SK-N-SH (cell line): ENCODE measurements at regions not wholly inside any gene's neighbourhood (a gene's known extent, or its start where the extent isn't known, plus 50 kb on each side); places are given as distances from the start of the nearest gene placed in this dataset.

Source experiments
- CTCF ChIA-PET: fragments of 300-600, 350-600 bp; formaldehyde crosslinking; extraction: SDS; loops from one replicate; lab custom pipeline; 2021; lab: Yijun Ruan, JAX
- POLR2A ChIA-PET: fragments of 350-600 bp; sonication (Branson Sonifier 250); formaldehyde crosslinking; extraction: SDS; loops from one replicate; lab custom pipeline; 2020; ENCODE audit warnings: antibody characterized with exemption, inconsistent platforms; lab: Yijun Ruan, JAX
- DNase-seq: peaks from one replicate; pipeline ENCODE4 v3.0.0; 2012
- H2AFZ ChIP-seq: fragments of 200-600 bp; sonication (generic); 2 replicates; pipeline ENCODE4 v1.8.1; 2016; ENCODE audit warnings: antibody characterized with exemption, mild to moderate bottlenecking, low read depth
- H3F3A ChIP-seq: fragments of 200-600 bp; sonication (generic); replicated peaks from 2 replicates; pipeline ENCODE3; 2016; ENCODE audit warnings: antibody characterized with exemption, mild to moderate bottlenecking; ENCODE audit not compliant: insufficient read depth
- H3K27ac ChIP-seq, 2 experiments: fragments of 200-500 bp in 1 of 2; fragments of 200-600 bp in 1 of 2; sonication (Bioruptor generic) in 1 of 2; sonication (generic), shearing (Covaris generic) in 1 of 2; 2 replicates each; pipeline versions ENCODE4 v1.5.1 to v1.6.1; 2014 to 2016; ENCODE audit warnings: low read depth in 2 of 2, inconsistent platforms in 1 of 2, low read length in 1 of 2, mild to moderate bottlenecking in 1 of 2, mixed read lengths in 1 of 2
- H3K27me3 ChIP-seq: fragments of 200-600 bp; sonication (generic), shearing (Covaris generic); 2 replicates; pipeline ENCODE4 v1.6.1; 2016; ENCODE audit warnings: mixed run types; ENCODE audit not compliant: insufficient read depth
- H3K36me3 ChIP-seq, 2 experiments: fragments of 200-500 bp in 1 of 2; fragments of 200-600 bp in 1 of 2; sonication (Bioruptor generic) in 1 of 2; sonication (generic) in 1 of 2; replicated peaks in 1 of 2; 2 replicates each; pipeline versions ENCODE3 to v1.5.1; 2014 to 2016; ENCODE audit warnings: low read length in 1 of 2, mild to moderate bottlenecking in 1 of 2; ENCODE audit not compliant: insufficient read depth in 2 of 2, control insufficient read depth in 1 of 2
- H3K4me1 ChIP-seq, 2 experiments: fragments of 200-500 bp in 1 of 2; fragments of 200-600 bp in 1 of 2; sonication (Bioruptor generic) in 1 of 2; sonication (generic), shearing (Covaris generic) in 1 of 2; 2 replicates each; pipeline versions ENCODE4 v1.5.1 to v1.6.1; 2014 to 2016; ENCODE audit warnings: low read depth in 1 of 2, low read length in 1 of 2, mixed run types in 1 of 2; ENCODE audit not compliant: insufficient read depth in 2 of 2, control insufficient read depth in 1 of 2
- H3K4me2 ChIP-seq: fragments of 200-600 bp; sonication (generic), shearing (Covaris generic); 2 replicates; pipeline ENCODE4 v1.6.1; 2017; ENCODE audit warnings: mixed run types
- H3K4me3 ChIP-seq, 2 experiments: fragments of 200-500 bp in 1 of 2; fragments of 200-600 bp in 1 of 2; sonication (Bioruptor generic) in 1 of 2; sonication (generic), shearing (Covaris generic) in 1 of 2; 2 replicates each; pipeline versions ENCODE4 v1.5.1 to v1.8.1; 2014 to 2016; ENCODE audit warnings: low read depth in 2 of 2, inconsistent platforms in 1 of 2, low read length in 1 of 2, mild to moderate bottlenecking in 1 of 2, mixed read lengths in 1 of 2, moderate library complexity in 1 of 2
- H3K79me2 ChIP-seq: fragments of 200-600 bp; sonication (generic); 2 replicates; pipeline ENCODE4 v1.8.1; 2017; ENCODE audit warnings: mild to moderate bottlenecking; ENCODE audit not compliant: insufficient read depth
- H3K9ac ChIP-seq: fragments of 200-600 bp; sonication (generic); 2 replicates; pipeline ENCODE4 v1.6.1; 2017; ENCODE audit warnings: mixed run types
- H3K9me2 ChIP-seq: fragments of 200-600 bp; sonication (generic); 2 replicates; pipeline ENCODE4 v1.6.1; 2017; ENCODE audit warnings: mixed run types
- H3K9me3 ChIP-seq: fragments of 200-600 bp; sonication (generic); 2 replicates; pipeline ENCODE4 v1.6.1; 2017; ENCODE audit warnings: mixed run types, mild to moderate bottlenecking, moderate library complexity
- H4K20me1 ChIP-seq: fragments of 200-600 bp; sonication (generic); 2 replicates; pipeline ENCODE4 v1.6.1; 2017; ENCODE audit warnings: mild to moderate bottlenecking, mixed run types; ENCODE audit not compliant: insufficient read depth
- CHD2 ChIP-seq: fragments of 150-350 bp; IDR thresholded peaks from 2 replicates; pipeline ENCODE4 v1.6.1; 2018; ENCODE audit warnings: low read length; ENCODE audit not compliant: partially characterized antibody
- ELF1 ChIP-seq: IDR thresholded peaks from 2 replicates; pipeline ENCODE4 v1.4.0; 2012
- EP300 ChIP-seq, 2 experiments: IDR thresholded peaks; 2 replicates each; pipeline versions ENCODE4 v1.4.0 to v1.6.1; 2012; ENCODE audit warnings: borderline replicate concordance in 1 of 2, low read depth in 1 of 2, low read length in 1 of 2
- FOSL2 ChIP-seq: IDR thresholded peaks from 2 replicates; pipeline ENCODE4 v1.4.0; 2012; ENCODE audit warnings: low read depth, mild to moderate bottlenecking, moderate library complexity, borderline replicate concordance
- JUND ChIP-seq: IDR thresholded peaks from 2 replicates; pipeline ENCODE4 v1.4.0; 2012
- MEF2A ChIP-seq: IDR thresholded peaks from 2 replicates; pipeline ENCODE4 v1.4.0; 2012; ENCODE audit warnings: low read depth, borderline replicate concordance
- MXI1 ChIP-seq: IDR thresholded peaks from 2 replicates; pipeline ENCODE4 v1.6.1; 2012; ENCODE audit warnings: mild to moderate bottlenecking, low read depth, low read length, improper control_type of control experiment
- NFIC ChIP-seq: IDR thresholded peaks from 2 replicates; pipeline ENCODE4 v1.4.0; 2012; ENCODE audit warnings: borderline replicate concordance
- NRF1 ChIP-seq: IDR thresholded peaks from 2 replicates; pipeline ENCODE4 v1.6.1; 2012; ENCODE audit warnings: low read depth, mild to moderate bottlenecking, low read length
- POLR2AphosphoS5 ChIP-seq: IDR thresholded peaks from 2 replicates; pipeline ENCODE4 v1.6.1; 2012; ENCODE audit warnings: low read depth, low read length
- RAD21 ChIP-seq: IDR thresholded peaks from 2 replicates; pipeline ENCODE4 v1.6.1; 2012; ENCODE audit warnings: mild to moderate bottlenecking, low read length
- RCOR1 ChIP-seq: fragments of 150-350 bp; IDR thresholded peaks from 2 replicates; pipeline ENCODE4 v1.6.1; 2017; ENCODE audit warnings: antibody characterized with exemption, low read length
- RFX5 ChIP-seq: IDR thresholded peaks from 2 replicates; pipeline ENCODE4 v1.6.1; 2012; ENCODE audit warnings: mild to moderate bottlenecking, improper control_type of control experiment, low read length
- RXRA ChIP-seq: IDR thresholded peaks from 2 replicates; pipeline ENCODE4 v1.4.0; 2012; ENCODE audit warnings: low read depth, mild to moderate bottlenecking, borderline replicate concordance
- TAF1 ChIP-seq: IDR thresholded peaks from 2 replicates; pipeline ENCODE4 v1.6.1; 2012; ENCODE audit warnings: low read depth, mild to moderate bottlenecking, low read length, moderate library complexity, borderline replicate concordance
- TCF12 ChIP-seq: IDR thresholded peaks from 2 replicates; pipeline ENCODE4 v1.4.0; 2012
- YY1 ChIP-seq: IDR thresholded peaks from 2 replicates; pipeline ENCODE4 v1.4.0; 2012; ENCODE audit warnings: low read depth, mild to moderate bottlenecking
- WGBS: methylation state at CpG from one replicate; pipeline ENCODE4 v1.1.6; 2017; ENCODE audit warnings: low lambda C conversion rate; 5-methylcytosine and 5-hydroxymethylcytosine counted together
- TF ChIP-seq, protein P1 (sequence below): IDR thresholded peaks from 2 replicates; pipeline ENCODE4 v1.4.0; 2012; ENCODE audit warnings: low read depth, borderline replicate concordance
- TF ChIP-seq, protein P2 (sequence below): fragments of 200-600 bp; sonication (generic); IDR thresholded peaks from 2 replicates; pipeline ENCODE4 v1.6.1; 2017; ENCODE audit warnings: antibody characterized with exemption, mild to moderate bottlenecking, moderate library complexity
- TF ChIP-seq, protein P3 (sequence below): IDR thresholded peaks from 2 replicates; pipeline ENCODE4 v1.4.0; 2012; ENCODE audit warnings: low read depth

DNA sequence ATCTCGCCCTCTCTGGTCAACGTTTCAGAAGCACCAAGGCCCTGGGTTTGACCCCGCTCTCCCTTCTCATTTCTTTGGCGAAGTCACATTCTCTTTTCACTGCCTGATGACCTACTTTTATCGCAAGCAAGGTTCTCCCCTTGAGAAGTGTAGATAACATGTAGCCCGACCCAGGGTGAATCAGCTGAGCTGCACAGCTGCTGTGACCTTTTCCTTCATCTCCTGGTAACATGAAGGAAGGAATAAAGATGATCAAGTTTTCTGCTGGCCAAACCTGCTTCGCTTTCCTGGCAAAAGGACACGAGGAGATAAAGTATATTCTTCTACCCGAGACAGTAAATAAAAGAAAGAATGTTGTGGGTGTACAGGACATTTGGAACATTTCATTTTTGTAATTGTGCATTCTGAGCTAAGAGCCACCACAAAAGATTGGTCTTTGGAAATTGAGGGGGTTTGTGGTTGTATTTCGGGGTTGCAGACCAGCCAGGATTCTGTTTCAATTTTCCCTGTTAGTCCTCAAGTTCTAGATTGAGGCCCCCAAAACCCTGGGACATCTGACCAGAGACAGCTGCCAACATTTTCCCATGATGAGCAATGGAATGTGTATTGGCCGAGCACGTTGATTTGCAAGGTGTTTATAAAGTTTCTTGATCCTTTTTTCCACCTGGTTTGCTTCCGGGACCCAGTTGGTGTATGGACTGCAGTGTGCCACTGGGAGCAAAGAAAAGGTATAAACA, 155.1 kb upstream of the ZNF462 start:
- H3K36me3 ChIP-seq: no peaks in the 10 kb centered on the region
- no peaks in the 10 kb centered on the region for H3K9me3 ChIP-seq
- CTCF ChIA-PET: no interaction called here
- no peaks in the 10 kb centered on the region for H3K79me2 ChIP-seq
- H3K27ac ChIP-seq: no peak overlapping the region
- WGBS: 49% methylated on average over 13 of the region's 13 CpGs
- H3F3A ChIP-seq: no peaks in the 10 kb centered on the region
- no peak overlapping the region for H3K9ac ChIP-seq
- H3K4me2 ChIP-seq: no peak overlapping the region
- no peak overlapping the region for H3K4me3 ChIP-seq
- no peaks in the 10 kb centered on the region for H3K4me1 ChIP-seq
- no peak for DNase-seq
- no peaks in the 10 kb centered on the region for H3K27me3 ChIP-seq
- POLR2A ChIA-PET: no interaction called here
- H4K20me1 ChIP-seq: no peaks in the 10 kb centered on the region
- H2AFZ ChIP-seq: no peak overlapping the region
- TF ChIP-seq MEF2A (no peak), RAD21 (no peak), RXRA (no peak), NFIC (no peak), POLR2AphosphoS5 (no peak), RCOR1 (no peak), ELF1 (no peak), YY1 (no peak), FOSL2 (no peak), JUND (no peak), MXI1 (no peak), CHD2 (no peak), NRF1 (no peak), RFX5 (no peak), TAF1 (no peak), TCF12 (no peak), EP300 (IDR thresholded peaks at IDR 0.05; ENCODE audit: borderline replicate concordance in 1 of 2, low read depth in 1 of 2, low read length in 1 of 2) (no peak)
- TF ChIP-seq, protein P1, sequence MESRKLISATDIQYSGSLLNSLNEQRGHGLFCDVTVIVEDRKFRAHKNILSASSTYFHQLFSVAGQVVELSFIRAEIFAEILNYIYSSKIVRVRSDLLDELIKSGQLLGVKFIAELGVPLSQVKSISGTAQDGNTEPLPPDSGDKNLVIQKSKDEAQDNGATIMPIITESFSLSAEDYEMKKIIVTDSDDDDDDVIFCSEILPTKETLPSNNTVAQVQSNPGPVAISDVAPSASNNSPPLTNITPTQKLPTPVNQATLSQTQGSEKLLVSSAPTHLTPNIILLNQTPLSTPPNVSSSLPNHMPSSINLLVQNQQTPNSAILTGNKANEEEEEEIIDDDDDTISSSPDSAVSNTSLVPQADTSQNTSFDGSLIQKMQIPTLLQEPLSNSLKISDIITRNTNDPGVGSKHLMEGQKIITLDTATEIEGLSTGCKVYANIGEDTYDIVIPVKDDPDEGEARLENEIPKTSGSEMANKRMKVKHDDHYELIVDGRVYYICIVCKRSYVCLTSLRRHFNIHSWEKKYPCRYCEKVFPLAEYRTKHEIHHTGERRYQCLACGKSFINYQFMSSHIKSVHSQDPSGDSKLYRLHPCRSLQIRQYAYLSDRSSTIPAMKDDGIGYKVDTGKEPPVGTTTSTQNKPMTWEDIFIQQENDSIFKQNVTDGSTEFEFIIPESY: no peak
- TF ChIP-seq, protein P2, sequence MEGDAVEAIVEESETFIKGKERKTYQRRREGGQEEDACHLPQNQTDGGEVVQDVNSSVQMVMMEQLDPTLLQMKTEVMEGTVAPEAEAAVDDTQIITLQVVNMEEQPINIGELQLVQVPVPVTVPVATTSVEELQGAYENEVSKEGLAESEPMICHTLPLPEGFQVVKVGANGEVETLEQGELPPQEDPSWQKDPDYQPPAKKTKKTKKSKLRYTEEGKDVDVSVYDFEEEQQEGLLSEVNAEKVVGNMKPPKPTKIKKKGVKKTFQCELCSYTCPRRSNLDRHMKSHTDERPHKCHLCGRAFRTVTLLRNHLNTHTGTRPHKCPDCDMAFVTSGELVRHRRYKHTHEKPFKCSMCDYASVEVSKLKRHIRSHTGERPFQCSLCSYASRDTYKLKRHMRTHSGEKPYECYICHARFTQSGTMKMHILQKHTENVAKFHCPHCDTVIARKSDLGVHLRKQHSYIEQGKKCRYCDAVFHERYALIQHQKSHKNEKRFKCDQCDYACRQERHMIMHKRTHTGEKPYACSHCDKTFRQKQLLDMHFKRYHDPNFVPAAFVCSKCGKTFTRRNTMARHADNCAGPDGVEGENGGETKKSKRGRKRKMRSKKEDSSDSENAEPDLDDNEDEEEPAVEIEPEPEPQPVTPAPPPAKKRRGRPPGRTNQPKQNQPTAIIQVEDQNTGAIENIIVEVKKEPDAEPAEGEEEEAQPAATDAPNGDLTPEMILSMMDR: no peak
- TF ChIP-seq, protein P3, sequence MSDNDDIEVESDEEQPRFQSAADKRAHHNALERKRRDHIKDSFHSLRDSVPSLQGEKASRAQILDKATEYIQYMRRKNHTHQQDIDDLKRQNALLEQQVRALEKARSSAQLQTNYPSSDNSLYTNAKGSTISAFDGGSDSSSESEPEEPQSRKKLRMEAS: no peak
- H3K9me2 ChIP-seq: no peaks in the 10 kb centered on the region
